B cell (primary cell): ENCODE measurements at regions not wholly inside any gene's neighbourhood (a gene's known extent, or its start where the extent isn't known, plus 50 kb on each side); places are given as distances from the start of the nearest gene placed in this dataset.

Source experiments
- ATAC-seq: fragments of 200-7000 bp; cut with Tn5 transposase; one replicate; pipeline ENCODE4 v1.10.0; 2021; ENCODE audit warnings: low read depth, mild to moderate bottlenecking, moderate number of reproducible peaks, moderate library complexity
- CTCF ChIA-PET: fragments of 350-600 bp; sonication (Branson Sonifier 250); formaldehyde crosslinking; loops from one replicate; lab custom pipeline; 2021; ENCODE audit warnings: antibody characterized with exemption, inconsistent platforms; lab: Charles Lee
- POLR2A ChIA-PET: fragments of 350-600 bp; sonication (Branson Sonifier 250); formaldehyde crosslinking; loops from one replicate; lab custom pipeline; 2021; ENCODE audit warnings: antibody characterized with exemption; lab: Charles Lee
- DNase-seq: peaks from one replicate; pipeline ENCODE4 v3.0.0; 2013
- H2AFZ ChIP-seq: 2 replicates; pipeline ENCODE4 v1.6.1; 2012; ENCODE audit warnings: mild to moderate bottlenecking, low read depth, low read length; ENCODE audit not compliant: insufficient read depth, poor library complexity, severe bottlenecking
- H3K27ac ChIP-seq, 2 donors: 1 replicate in 1 of 2; 2 replicates in 1 of 2; pipeline ENCODE4 v1.5.1; 2012 to 2013; ENCODE audit warnings: low read length in 2 of 2, mild to moderate bottlenecking in 2 of 2, moderate library complexity in 1 of 2
- H3K27me3 ChIP-seq, 4 experiments: fragments of 200-600 bp in 1 of 4; sonication (generic) in 1 of 4; replicated peaks in 1 of 4; 1 replicate in 2 of 4; 2 replicates in 2 of 4; pipeline versions ENCODE4 v1.6.1 to v1.7.0; 2013 to 2016; ENCODE audit warnings: low read length in 3 of 4, mild to moderate bottlenecking in 2 of 4, mixed read lengths in 1 of 4, moderate library complexity in 1 of 4; ENCODE audit not compliant: insufficient read depth in 4 of 4, control insufficient read depth in 3 of 4; ENCODE audit errors: control extremely low read depth in 1 of 4
- H3K36me3 ChIP-seq, 2 experiments: replicated peaks in 1 of 2; 1 replicate in 1 of 2; 2 replicates in 1 of 2; pipeline versions ENCODE4 v1.6.1 to v1.7.1; 2013; ENCODE audit warnings: low read length in 1 of 2; ENCODE audit not compliant: insufficient read depth in 2 of 2, control insufficient read depth in 1 of 2; ENCODE audit errors: control extremely low read depth in 1 of 2, extremely low read depth in 1 of 2
- H3K4me1 ChIP-seq, 2 donors: fragments of 200-600 bp in 1 of 2; sonication (generic) in 1 of 2; 1 replicate in 1 of 2; 2 replicates in 1 of 2; pipeline versions ENCODE4 v1.5.1 to v1.6.1; 2013 to 2017; ENCODE audit warnings: low read length in 2 of 2; ENCODE audit not compliant: control insufficient read depth in 2 of 2, insufficient read depth in 2 of 2
- H3K4me2 ChIP-seq: replicated peaks from 2 replicates; pipeline ENCODE3; 2012; ENCODE audit warnings: mild to moderate bottlenecking, low read depth, low read length; ENCODE audit not compliant: poor library complexity, severe bottlenecking
- H3K4me3 ChIP-seq, 5 experiments: fragments of 200-600 bp in 1 of 5; sonication (generic) in 1 of 5; 1 replicate in 3 of 5; 2 replicates in 2 of 5; pipeline versions ENCODE4 v1.5.1 to v1.7.0; 2011 to 2016; ENCODE audit warnings: low read length in 4 of 5, mild to moderate bottlenecking in 4 of 5, low read depth in 2 of 5, control low read depth in 1 of 5, moderate library complexity in 1 of 5; ENCODE audit not compliant: insufficient read depth in 1 of 5; ENCODE audit errors: control extremely low read depth in 1 of 5, extremely low read depth in 1 of 5
- H3K79me2 ChIP-seq: fragments of 200-600 bp; sonication (generic); one replicate; pipeline ENCODE4 v1.6.0; 2016; ENCODE audit warnings: low read length; ENCODE audit not compliant: control insufficient read depth, insufficient read depth
- H3K9ac ChIP-seq: fragments of 200-600 bp; sonication (generic); 2 replicates; pipeline ENCODE4 v1.6.1; 2017; ENCODE audit warnings: mild to moderate bottlenecking, low read length, moderate library complexity
- H3K9me3 ChIP-seq, 3 donors: one replicate each; pipeline versions ENCODE4 v1.6.1 to v1.7.1; 2013; ENCODE audit warnings: low read length in 2 of 3; ENCODE audit not compliant: control insufficient read depth in 2 of 3, insufficient read depth in 1 of 3; ENCODE audit errors: control extremely low read depth in 1 of 3
- H4K20me1 ChIP-seq: 2 replicates; pipeline ENCODE4 v1.6.0; 2012; ENCODE audit warnings: mild to moderate bottlenecking, low read length; ENCODE audit not compliant: insufficient read depth, control insufficient read depth, poor library complexity, severe bottlenecking
- H3K27ac Mint-ChIP-seq: one replicate; pipeline ENCODE4 v1.8.0; 2021; ENCODE audit warnings: mixed read lengths
- H3K27me3 Mint-ChIP-seq: one replicate; pipeline ENCODE4 v1.8.0; 2021; ENCODE audit warnings: mixed read lengths
- H3K4me1 Mint-ChIP-seq: one replicate; pipeline ENCODE4 v1.8.0; 2021; ENCODE audit warnings: mixed read lengths
- H3K4me3 Mint-ChIP-seq: one replicate; pipeline ENCODE4 v1.8.0; 2021; ENCODE audit warnings: mixed read lengths
- H3K9me3 Mint-ChIP-seq: one replicate; pipeline ENCODE4 v1.8.0; 2022; ENCODE audit warnings: mixed read lengths; ENCODE audit not compliant: insufficient read depth
- EZH2 ChIP-seq: IDR thresholded peaks from 2 replicates; pipeline ENCODE4 v1.6.1; 2012; ENCODE audit warnings: borderline replicate concordance, low read depth, mild to moderate bottlenecking, moderate library complexity, low read length; ENCODE audit not compliant: insufficient read depth, poor library complexity, severe bottlenecking
- WGBS: methylation state at CpG from one replicate; pipeline ENCODE4 v1.1.5; 2013; ENCODE audit warnings: missing lambda C conversion rate; ENCODE audit not compliant: insufficient coverage; 5-methylcytosine and 5-hydroxymethylcytosine counted together
- intact Hi-C: fragments of 100-400 bp; cut with micrococcal nuclease; formaldehyde crosslinking; loops from one replicate; pipeline ENCODE4 v1.10.0; 2022
- TF ChIP-seq, protein P1 (sequence below): fragments of 200-600 bp; IDR thresholded peaks from one replicate; pipeline ENCODE4 v1.8.0; 2022; ENCODE audit warnings: antibody characterized with exemption, mild to moderate bottlenecking

DNA sequence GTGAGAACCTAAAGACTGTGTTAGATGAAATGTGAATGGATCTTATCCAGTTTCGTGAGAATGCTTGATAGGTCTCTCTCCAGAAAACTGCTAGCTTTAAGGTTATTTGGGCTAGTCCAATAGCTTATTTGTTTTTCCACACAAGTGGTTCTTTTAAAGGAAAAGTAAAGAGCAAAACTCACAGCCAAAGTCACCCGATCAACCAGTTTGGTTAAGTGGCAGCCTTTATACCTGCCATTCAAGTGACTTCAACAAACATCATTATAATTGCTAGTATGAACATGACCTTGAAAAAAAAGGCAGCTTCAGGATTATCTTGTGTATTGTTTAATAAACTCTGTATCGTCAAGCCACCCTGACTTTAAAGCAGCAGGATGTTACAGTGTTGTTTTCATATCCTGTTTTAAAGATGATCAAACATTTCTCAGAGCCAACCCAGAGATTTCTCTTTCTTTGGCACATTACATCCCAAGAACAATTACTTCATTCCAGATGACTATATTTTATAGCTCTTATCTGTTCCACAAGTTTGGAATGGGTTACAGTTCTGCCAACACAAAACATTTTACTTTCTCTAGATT lies 253.4 kb downstream of the EPHA7 start:
- Histone ChIP-seq H3K4me3 (no peak overlapping the region), H3K9ac (no peak overlapping the region), H3K36me3 (no peaks in the 10 kb centered on the region), H3K4me1 (no peaks in the 10 kb centered on the region), H2AFZ (no peak overlapping the region), H3K27ac (no peak overlapping the region), H3K4me2 (no peak overlapping the region), H3K9me3 (no peaks in the 10 kb centered on the region), H3K79me2 (no peaks in the 10 kb centered on the region), H4K20me1 (no peaks in the 10 kb centered on the region), H3K27me3 (no peaks in the 10 kb centered on the region)
- intact Hi-C loops, result no loop called here
- Mint-ChIP-seq H3K4me1 (no peaks in the 10 kb centered on the region), H3K9me3 (no peaks in the 10 kb centered on the region), H3K27me3 (no peaks in the 10 kb centered on the region), H3K4me3 (no peak overlapping the region), H3K27ac (no peak overlapping the region)
- POLR2A ChIA-PET, result no interaction called here
- no peak for TF ChIP-seq EZH2
- TF ChIP-seq, protein P1, sequence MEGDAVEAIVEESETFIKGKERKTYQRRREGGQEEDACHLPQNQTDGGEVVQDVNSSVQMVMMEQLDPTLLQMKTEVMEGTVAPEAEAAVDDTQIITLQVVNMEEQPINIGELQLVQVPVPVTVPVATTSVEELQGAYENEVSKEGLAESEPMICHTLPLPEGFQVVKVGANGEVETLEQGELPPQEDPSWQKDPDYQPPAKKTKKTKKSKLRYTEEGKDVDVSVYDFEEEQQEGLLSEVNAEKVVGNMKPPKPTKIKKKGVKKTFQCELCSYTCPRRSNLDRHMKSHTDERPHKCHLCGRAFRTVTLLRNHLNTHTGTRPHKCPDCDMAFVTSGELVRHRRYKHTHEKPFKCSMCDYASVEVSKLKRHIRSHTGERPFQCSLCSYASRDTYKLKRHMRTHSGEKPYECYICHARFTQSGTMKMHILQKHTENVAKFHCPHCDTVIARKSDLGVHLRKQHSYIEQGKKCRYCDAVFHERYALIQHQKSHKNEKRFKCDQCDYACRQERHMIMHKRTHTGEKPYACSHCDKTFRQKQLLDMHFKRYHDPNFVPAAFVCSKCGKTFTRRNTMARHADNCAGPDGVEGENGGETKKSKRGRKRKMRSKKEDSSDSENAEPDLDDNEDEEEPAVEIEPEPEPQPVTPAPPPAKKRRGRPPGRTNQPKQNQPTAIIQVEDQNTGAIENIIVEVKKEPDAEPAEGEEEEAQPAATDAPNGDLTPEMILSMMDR, result no peak
- DNase-seq (no peak), ATAC-seq (no peak)
- CTCF ChIA-PET, result no interaction called here
- WGBS, result no CpG with 5 or more reads among the region's 3 CpGs

DNA sequence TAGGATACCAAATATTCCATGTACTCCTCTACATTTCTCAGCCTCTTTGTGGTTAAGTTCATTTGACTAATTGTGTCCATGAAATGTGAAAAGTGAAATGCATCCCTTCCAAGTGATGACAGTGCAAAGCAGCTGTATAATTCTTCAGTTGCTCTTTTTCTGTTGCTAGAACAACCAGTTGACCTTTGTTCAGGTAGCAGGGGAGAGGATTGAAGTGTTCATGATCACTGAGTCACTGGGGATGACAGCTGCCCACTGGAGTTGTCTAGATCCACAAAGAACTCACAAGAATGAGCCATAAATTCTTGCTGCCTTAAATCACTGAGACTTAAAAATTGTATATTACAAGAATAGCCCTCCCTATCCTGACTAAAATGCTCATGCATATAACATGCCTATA lies 254.6 kb downstream of the EPHA7 start:
- Mint-ChIP-seq H3K27ac (no peak overlapping the region), H3K9me3 (no peaks in the 10 kb centered on the region), H3K4me1 (no peaks in the 10 kb centered on the region), H3K4me3 (no peak overlapping the region), H3K27me3 (no peaks in the 10 kb centered on the region)
- POLR2A ChIA-PET, result no interaction called here
- H3K27ac ChIP-seq, result no peak overlapping the region
- no peak overlapping the region for H2AFZ ChIP-seq
- ATAC-seq (no peak), DNase-seq (no peak)
- CTCF ChIA-PET, result no interaction called here
- H3K27me3 ChIP-seq, result no peaks in the 10 kb centered on the region
- no peaks in the 10 kb centered on the region for H3K79me2 ChIP-seq
- H3K9ac ChIP-seq, result no peak overlapping the region
- no peaks in the 10 kb centered on the region for H3K4me1 ChIP-seq
- no peak overlapping the region for H3K4me2 ChIP-seq
- no peaks in the 10 kb centered on the region for H3K36me3 ChIP-seq
- H3K4me3 ChIP-seq, result no peak overlapping the region
- TF ChIP-seq EZH2, result no peak
- TF ChIP-seq, protein P1, result no peak
- no peaks in the 10 kb centered on the region for H4K20me1 ChIP-seq
- H3K9me3 ChIP-seq, result no peaks in the 10 kb centered on the region
- intact Hi-C loops, result no loop called here
